NOMO-1 treated with DMSO at 0.1 percent for 48 hours (cell line): ENCODE measurements at regions not wholly inside any gene's neighbourhood (a gene's known extent, or its start where the extent isn't known, plus 50 kb on each side); places are given as distances from the start of the nearest gene placed in this dataset.
"Not testable (repeated sequence)": the region's sequence is repeated elsewhere in the genome, so short reads cannot be mapped to it uniquely, and the experiment has no call there.

ENCODE experiments used
- DNase-seq: peaks from one replicate; lab custom pipeline; 2025; ENCODE audit not compliant: unreplicated experiment; lab: John Stamatoyannopoulos, UW

GRCh38 chr3:124133366-124133940, 141.5 kb upstream of the ROPN1 start:
- DNase-seq = no peak

- no peak for DNase-seq
Observed at GRCh38 chr3:124137216-124137615, 145.3 kb upstream of the ROPN1 start.

- no peak for DNase-seq
Observed at GRCh38 chr3:124138148-124138547, 146.2 kb upstream of the ROPN1 start.

GRCh38 chr3:124140746-124141145, 148.8 kb upstream of the ROPN1 start:
- no peak for DNase-seq

- no peak for DNase-seq
Observed at GRCh38 chr3:124142389-124142970, 150.6 kb upstream of the ROPN1 start.

GRCh38 chr3:124143047-124143446, 151.1 kb upstream of the ROPN1 start:
- DNase-seq = no peak

- DNase-seq = no peak
Observed at GRCh38 chr3:124144035-124144814, 152.3 kb upstream of the ROPN1 start.

GRCh38 chr3:124147429-124147828, 155.5 kb upstream of the ROPN1 start:
- no peak for DNase-seq

- no peak for DNase-seq
Observed at GRCh38 chr3:124147946-124148345, 156.0 kb upstream of the ROPN1 start.

- DNase-seq = no peak
Observed at GRCh38 chr3:124149081-124149480, 157.2 kb upstream of the ROPN1 start.

- DNase-seq = no peak
Observed at GRCh38 chr3:124149771-124150170, 157.8 kb upstream of the ROPN1 start.

GRCh38 chr3:124152891-124153290, 161.0 kb upstream of the ROPN1 start:
- not testable (repeated sequence) for DNase-seq

- no peak for DNase-seq
Observed at GRCh38 chr3:124156866-124157712, 165.2 kb upstream of the ROPN1 start.

GRCh38 chr3:124157748-124158147, 165.8 kb upstream of the ROPN1 start:
- DNase-seq = no peak

GRCh38 chr3:124158168-124158881, 166.4 kb upstream of the ROPN1 start:
- no peak for DNase-seq

- no peak for DNase-seq
Observed at GRCh38 chr3:124161448-124161847, 169.5 kb upstream of the ROPN1 start.

GRCh38 chr3:124163689-124164088, 171.8 kb upstream of the ROPN1 start:
- DNase-seq = no peak

GRCh38 chr3:124168271-124168670, 176.3 kb upstream of the ROPN1 start:
- no peak for DNase-seq

- no peak for DNase-seq
Observed at GRCh38 chr3:124172283-124172682, 180.4 kb upstream of the ROPN1 start.

- no peak for DNase-seq
Observed at GRCh38 chr3:124172816-124173215, 180.9 kb upstream of the ROPN1 start.

- no peak for DNase-seq
Observed at GRCh38 chr3:124174476-124174875, 182.6 kb upstream of the ROPN1 start.
